Activated T-helper 17 cell treated with anti-CD3 and anti-CD28 coated beads, Interleukin-2, amount 50 U/mL, for 72 hours (primary cell): ENCODE measurements at regions not wholly inside any gene's neighbourhood (a gene's known extent, or its start where the extent isn't known, plus 50 kb on each side); places are given as distances from the start of the nearest gene placed in this dataset.

Experiments
- ATAC-seq: fragments of 150-1000 bp; cut with Tn5 transposase; replicated peaks from 2 replicates; pipeline ENCODE4 v1.10.0; 2021; ENCODE audit warnings: mild to moderate bottlenecking, moderate library complexity
- H3K27ac Mint-ChIP-seq: one replicate; pipeline ENCODE4 v1.8.0; 2022; ENCODE audit warnings: mixed read lengths
- H3K27me3 Mint-ChIP-seq: one replicate; pipeline ENCODE4 v1.8.0; 2022; ENCODE audit warnings: mixed read lengths
- H3K36me3 Mint-ChIP-seq: one replicate; pipeline ENCODE4 v1.8.0; 2022; ENCODE audit warnings: low read depth, mild to moderate bottlenecking, mixed read lengths
- H3K4me1 Mint-ChIP-seq: one replicate; pipeline ENCODE4 v1.8.0; 2022; ENCODE audit warnings: mixed read lengths
- H3K4me3 Mint-ChIP-seq: one replicate; pipeline ENCODE4 v1.8.0; 2022; ENCODE audit warnings: mild to moderate bottlenecking, mixed read lengths
- H3K9me3 Mint-ChIP-seq: one replicate; pipeline ENCODE4 v1.8.0; 2022; ENCODE audit warnings: mixed read lengths

DNA sequence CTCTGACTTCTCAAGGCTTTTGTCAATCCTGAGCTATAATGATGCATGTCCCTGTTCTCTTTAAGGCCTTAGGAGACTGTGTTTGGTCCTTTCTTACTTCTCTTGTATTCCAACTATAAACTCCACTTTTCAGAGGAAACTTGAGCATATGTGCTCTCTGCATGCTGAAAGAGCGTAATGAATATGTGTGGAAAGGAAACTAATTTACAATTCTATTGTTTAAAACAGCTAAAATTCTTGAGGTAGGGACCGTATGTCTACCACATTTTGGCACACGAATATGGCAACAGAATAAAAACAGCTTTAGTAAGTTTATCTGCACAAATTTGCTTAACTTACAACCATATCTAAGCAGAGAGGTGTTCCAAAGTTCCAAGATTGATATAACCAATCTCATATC lies 242.0 kb upstream of the DCBLD2 start:
- H3K36me3 Mint-ChIP-seq = no peaks in the 10 kb centered on the region
- H3K27me3 Mint-ChIP-seq = peaks cover 3% of the 10 kb centered on the region
- H3K4me3 Mint-ChIP-seq = no peak overlapping the region
- ATAC-seq = no peak
- H3K4me1 Mint-ChIP-seq = no peaks in the 10 kb centered on the region
- H3K27ac Mint-ChIP-seq = no peak overlapping the region
- H3K9me3 Mint-ChIP-seq = peaks cover 3% of the 10 kb centered on the region

DNA sequence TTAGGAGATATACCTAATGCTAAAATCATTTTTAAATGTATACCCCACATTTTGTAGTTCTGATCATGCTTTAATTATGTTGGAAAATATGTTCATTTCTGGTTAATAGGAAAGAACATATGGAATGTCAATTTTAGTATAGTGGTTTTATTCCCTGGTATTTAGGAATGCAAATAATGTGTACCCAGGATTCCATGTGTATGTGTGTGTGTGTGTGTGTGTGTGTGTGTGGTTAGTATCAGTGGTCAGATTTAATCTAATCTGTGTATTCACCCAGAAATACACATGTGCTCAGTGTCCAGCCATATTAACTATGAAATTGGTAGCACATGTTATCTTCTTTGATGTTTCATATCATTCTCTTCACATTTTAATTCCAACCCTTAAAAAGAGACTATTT lies 233.5 kb upstream of the DCBLD2 start:
- no peak for ATAC-seq
- H3K36me3 Mint-ChIP-seq = no peaks in the 10 kb centered on the region

DNA sequence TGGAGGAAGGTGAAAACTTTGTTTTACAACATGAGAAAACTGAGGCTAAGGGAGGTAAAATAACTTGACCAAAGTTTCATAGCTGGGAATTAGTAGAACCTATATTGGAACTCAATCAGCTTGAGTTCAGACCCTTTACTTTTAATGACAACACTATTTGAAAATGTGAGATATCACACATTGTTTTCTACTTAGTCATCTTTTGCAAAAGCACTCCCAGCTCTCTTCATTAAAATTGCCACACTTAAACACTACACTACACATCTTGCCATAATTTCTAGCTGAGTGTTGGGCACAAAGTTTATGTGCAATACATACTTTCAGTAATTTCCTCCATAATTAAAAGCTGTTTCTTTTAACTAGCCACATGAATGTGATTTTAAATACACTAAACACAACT lies 230.4 kb upstream of the DCBLD2 start:
- Mint-ChIP-seq H3K9me3 (no peaks in the 10 kb centered on the region), H3K27ac (no peak overlapping the region), H3K4me1 (no peaks in the 10 kb centered on the region), H3K4me3 (no peak overlapping the region), H3K27me3 (no peaks in the 10 kb centered on the region), H3K36me3 (no peaks in the 10 kb centered on the region)
- ATAC-seq = no peak

More for the DNA sequence above, 233.5 kb upstream of the DCBLD2 start:
- Mint-ChIP-seq H3K4me1 (no peaks in the 10 kb centered on the region), H3K27me3 (no peaks in the 10 kb centered on the region), H3K9me3 (no peaks in the 10 kb centered on the region), H3K4me3 (no peak overlapping the region), H3K27ac (no peak overlapping the region)

DNA sequence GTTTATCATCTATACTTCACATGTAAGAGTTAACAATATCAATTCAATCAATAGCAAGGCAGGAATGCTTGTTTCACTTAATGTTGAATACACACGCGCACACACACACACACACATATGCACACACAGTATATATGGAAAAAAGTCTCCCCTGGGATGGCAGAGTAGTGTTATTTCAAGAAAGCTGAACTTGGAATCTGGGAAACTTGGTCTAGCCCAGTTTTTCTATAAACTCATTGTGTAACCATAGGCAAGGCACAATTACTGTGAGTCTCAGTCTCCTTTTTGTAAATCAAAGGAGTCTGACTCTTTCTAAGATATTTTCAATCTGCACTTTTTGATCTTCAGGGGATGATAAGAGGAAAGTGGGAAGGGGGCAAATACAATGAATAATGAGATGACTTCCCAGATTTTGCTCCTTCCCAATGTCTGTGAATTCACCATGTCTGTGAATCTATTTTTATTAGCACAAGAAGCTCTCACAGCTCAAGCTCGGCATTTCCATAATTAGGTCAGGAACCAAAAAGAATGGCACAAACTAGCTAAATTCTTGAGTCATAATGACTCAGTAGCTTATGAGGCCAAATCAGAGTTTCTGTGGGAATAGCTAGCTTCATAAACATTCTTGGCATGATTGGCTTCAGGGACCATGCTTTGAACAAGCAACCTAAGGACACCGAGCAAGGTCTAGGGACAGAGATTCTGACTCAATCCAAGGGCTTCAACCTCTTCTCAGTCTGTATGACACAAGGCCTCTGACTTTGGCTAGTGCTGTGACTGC lies 227.4 kb upstream of the DCBLD2 start:
- no peaks in the 10 kb centered on the region for H3K9me3 Mint-ChIP-seq
- no peak for ATAC-seq
- no peaks in the 10 kb centered on the region for H3K4me1 Mint-ChIP-seq
- H3K27me3 Mint-ChIP-seq = no peaks in the 10 kb centered on the region
- H3K27ac Mint-ChIP-seq = no peak overlapping the region
- H3K36me3 Mint-ChIP-seq = no peaks in the 10 kb centered on the region
- H3K4me3 Mint-ChIP-seq = no peak overlapping the region

DNA sequence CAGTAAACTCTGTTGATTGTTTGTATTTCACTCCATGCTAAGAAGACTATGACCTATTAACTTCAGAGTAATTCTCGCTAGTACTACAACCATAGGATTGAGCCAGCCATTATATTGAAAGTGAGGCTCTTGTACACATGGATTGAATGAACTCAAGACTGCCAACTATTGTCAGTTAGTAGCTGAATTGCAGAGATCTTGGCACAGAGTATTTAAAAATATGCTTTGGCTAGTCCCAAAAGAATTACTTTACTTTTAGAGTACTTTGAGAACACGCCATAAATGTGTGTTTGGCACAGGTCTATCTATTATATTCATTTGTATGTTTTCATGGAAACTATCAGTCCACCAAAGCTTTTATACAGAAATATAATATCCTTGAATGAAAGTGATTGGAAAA lies 226.7 kb upstream of the DCBLD2 start:
- H3K9me3 Mint-ChIP-seq = no peaks in the 10 kb centered on the region
- H3K27ac Mint-ChIP-seq = no peak overlapping the region
- H3K4me3 Mint-ChIP-seq = no peak overlapping the region
- no peaks in the 10 kb centered on the region for H3K4me1 Mint-ChIP-seq
- ATAC-seq = no peak
- no peaks in the 10 kb centered on the region for H3K36me3 Mint-ChIP-seq
- no peaks in the 10 kb centered on the region for H3K27me3 Mint-ChIP-seq

DNA sequence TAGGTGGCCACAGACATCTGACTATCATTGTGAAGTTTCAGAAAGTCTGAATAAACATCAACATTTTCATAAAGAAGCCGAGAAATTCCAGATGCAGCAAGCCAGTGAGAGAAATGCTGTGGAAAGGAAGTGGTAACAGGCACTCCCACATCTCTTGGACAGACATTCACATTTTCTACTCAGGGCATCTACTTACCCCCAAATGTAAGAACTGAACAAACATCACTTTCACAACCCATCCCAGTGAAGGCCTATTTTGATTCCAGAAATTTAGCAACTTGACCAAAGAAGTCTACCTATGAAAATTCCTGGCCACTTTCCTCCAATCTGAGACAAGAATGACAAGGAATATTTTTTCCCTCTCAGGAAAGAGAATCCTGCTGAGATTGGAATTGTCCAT lies 224.8 kb upstream of the DCBLD2 start:
- ATAC-seq = no peak

DNA sequence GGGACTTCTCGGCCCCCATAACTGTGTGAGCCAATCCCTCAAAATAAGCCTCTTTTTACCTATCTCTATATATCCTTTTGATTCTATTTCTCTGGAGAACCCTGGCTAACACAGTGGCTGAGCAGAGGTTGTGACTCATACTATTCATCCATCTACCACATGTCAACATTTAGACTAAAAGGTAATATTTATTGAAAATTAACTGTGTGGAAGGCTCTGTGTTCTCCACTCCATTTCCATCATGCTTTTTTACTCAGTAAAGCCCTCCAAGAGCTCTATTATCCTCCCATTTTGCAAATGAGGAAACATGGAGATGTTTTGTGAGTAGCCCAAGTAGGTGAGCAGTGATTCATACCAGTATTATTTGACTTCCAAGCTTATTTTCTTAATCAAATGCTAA lies 217.9 kb upstream of the DCBLD2 start:
- Mint-ChIP-seq H3K27ac (no peak overlapping the region), H3K36me3 (no peaks in the 10 kb centered on the region), H3K4me1 (no peaks in the 10 kb centered on the region), H3K27me3 (no peaks in the 10 kb centered on the region), H3K9me3 (peaks cover 4% of the 10 kb centered on the region), H3K4me3 (no peak overlapping the region)
- no peak for ATAC-seq

More for the DNA sequence above, 224.8 kb upstream of the DCBLD2 start:
- Mint-ChIP-seq H3K9me3 (no peaks in the 10 kb centered on the region), H3K4me1 (no peaks in the 10 kb centered on the region), H3K27me3 (no peaks in the 10 kb centered on the region), H3K36me3 (no peaks in the 10 kb centered on the region), H3K27ac (no peak overlapping the region), H3K4me3 (no peak overlapping the region)

DNA sequence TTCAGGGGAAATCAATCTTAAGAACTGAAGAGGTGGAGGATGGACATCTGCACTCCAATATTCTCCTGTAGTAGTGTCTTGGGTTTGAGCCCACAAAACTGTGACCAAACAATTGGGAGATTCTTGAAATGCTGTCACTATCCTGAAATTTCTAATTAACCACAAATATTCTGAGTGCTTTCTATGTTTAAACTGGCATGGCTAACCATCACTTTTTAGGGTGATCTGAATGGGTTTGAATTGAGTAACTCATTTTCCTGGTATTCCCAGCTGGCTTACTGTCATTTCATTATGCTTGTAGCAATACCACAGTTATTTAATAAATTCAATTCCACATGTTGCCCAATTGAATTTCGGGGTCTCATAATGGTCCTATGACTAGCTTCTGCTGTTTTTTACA lies 216.9 kb upstream of the DCBLD2 start:
- Mint-ChIP-seq H3K4me1 (no peaks in the 10 kb centered on the region), H3K4me3 (no peak overlapping the region), H3K9me3 (peaks cover 4% of the 10 kb centered on the region), H3K27ac (no peak overlapping the region), H3K27me3 (no peaks in the 10 kb centered on the region), H3K36me3 (no peaks in the 10 kb centered on the region)
- no peak for ATAC-seq

DNA sequence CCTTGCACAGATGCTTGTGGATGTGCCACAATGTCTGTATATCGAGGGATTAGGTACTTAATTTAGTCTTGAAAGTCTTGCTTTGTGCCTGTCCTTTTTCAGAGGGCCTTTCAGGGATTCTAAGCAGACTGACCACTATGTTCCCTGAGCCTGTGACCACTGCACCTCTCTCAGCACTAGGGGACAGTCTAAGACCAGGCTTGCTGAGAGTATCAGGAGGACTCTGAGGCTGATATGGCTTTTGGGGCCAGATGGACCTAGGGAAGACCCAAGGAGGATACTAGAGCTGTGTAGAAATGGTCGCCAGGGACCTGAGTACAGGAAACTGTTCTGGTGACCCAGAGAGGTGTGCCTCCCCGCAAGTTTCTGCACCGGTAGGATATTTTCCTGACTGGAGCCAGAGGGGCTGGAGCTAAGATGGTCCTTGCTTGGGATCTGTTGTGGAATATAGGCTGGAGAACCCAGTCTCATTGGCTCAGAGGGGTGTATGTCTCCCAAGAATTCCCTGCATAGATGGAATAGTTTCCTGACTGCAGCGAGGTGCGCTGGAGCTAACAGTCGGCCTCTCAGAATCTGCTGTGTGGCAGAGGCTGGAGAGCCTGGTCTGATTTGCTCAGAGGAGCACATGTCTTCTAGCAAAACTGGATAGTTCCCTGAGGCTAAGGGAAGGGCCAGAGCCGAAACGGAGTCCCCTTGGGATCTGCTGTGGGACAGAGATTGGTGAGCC lies 213.2 kb upstream of the DCBLD2 start:
- Mint-ChIP-seq H3K36me3 (no peaks in the 10 kb centered on the region), H3K4me1 (no peaks in the 10 kb centered on the region), H3K9me3 (peaks cover 4% of the 10 kb centered on the region), H3K27ac (no peak overlapping the region), H3K4me3 (no peak overlapping the region), H3K27me3 (no peaks in the 10 kb centered on the region)
- ATAC-seq = no peak

DNA sequence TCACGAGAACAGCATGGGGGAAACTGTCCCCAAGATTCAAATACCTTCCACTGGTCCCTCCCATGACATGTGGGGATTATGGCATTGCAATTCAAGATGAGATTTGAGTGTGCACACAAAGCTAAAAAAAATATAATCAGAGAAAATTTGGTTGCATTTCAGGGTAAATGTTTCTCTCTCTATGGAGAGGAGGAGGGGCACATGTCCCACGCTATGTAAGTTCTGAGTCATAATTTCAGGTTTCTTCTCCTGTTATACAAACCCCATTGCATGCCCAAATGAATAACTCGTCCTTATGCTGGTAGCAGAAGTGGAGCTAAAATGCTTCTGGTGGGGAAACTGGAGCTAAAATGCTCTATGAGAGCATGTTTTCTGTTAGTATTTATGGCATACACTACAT lies 209.7 kb upstream of the DCBLD2 start:
- Mint-ChIP-seq H3K27me3 (no peaks in the 10 kb centered on the region), H3K9me3 (no peaks in the 10 kb centered on the region), H3K36me3 (no peaks in the 10 kb centered on the region), H3K4me1 (no peaks in the 10 kb centered on the region), H3K4me3 (no peak overlapping the region), H3K27ac (no peak overlapping the region)
- ATAC-seq = no peak

DNA sequence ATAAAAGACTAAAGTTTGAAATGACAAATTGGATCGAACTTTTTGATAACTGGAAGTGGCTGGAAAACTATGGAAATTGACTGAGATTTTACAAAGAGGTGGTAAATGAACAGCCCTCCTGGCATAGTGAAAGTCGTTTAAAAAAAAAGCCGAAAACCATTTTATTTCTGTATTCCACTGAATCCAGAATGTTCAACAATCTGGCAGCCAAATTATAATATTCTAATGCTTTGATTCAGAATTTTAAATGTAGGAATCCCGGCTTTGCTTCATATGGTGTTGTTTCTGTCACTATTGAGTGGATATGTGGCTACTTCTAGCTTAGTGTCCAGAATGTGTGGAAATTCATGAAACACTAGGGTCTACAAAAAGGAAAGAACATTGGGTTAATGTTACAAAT lies 208.9 kb upstream of the DCBLD2 start:
- no peak for ATAC-seq
- no peaks in the 10 kb centered on the region for H3K9me3 Mint-ChIP-seq
- peaks cover 3% of the 10 kb centered on the region for H3K27me3 Mint-ChIP-seq
- no peak overlapping the region for H3K27ac Mint-ChIP-seq
- no peaks in the 10 kb centered on the region for H3K4me1 Mint-ChIP-seq
- no peaks in the 10 kb centered on the region for H3K36me3 Mint-ChIP-seq
- no peak overlapping the region for H3K4me3 Mint-ChIP-seq

DNA sequence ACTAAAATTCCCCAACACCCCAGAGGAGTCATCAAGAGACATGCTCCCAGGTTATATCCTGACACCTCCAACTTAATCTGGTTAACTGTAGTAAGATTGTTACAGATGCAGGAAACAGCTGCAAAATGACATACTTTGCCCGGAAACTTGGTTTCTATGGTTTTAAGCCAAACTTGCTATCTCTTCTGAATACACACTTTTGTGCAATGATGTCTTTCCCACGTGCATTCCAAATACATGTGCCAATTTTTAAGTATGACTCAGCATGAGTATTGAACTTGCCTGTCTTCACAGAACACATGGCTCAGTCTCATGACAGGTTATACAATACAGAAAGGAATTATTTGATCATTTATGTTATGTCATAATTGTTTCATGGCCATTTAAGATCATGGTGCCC lies 207.0 kb upstream of the DCBLD2 start:
- Mint-ChIP-seq H3K27ac (no peak overlapping the region), H3K36me3 (no peaks in the 10 kb centered on the region), H3K4me3 (no peak overlapping the region), H3K27me3 (peaks cover 3% of the 10 kb centered on the region), H3K9me3 (no peaks in the 10 kb centered on the region), H3K4me1 (no peaks in the 10 kb centered on the region)
- no peak for ATAC-seq

DNA sequence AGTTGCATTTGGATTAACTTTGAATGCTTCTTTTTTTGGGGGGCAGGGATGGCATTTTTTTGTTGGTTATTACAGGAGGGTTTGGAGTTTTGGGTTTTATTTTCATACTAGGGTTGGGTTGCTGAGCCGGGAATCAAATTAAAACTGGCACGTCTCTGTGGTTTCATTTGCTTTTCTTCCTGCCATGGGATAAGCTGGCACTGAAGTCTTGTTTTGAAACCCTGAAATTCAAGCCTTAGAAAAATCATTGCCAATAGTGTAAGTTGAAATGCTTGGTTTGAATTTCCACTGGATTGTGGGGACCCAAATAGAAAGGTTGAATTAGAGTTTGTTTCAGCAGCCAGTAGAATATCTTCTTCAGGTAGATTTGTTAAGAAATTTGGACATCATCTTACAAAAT lies 193.1 kb upstream of the DCBLD2 start:
- Mint-ChIP-seq H3K4me3 (no peak overlapping the region), H3K27ac (no peak overlapping the region), H3K4me1 (no peaks in the 10 kb centered on the region), H3K9me3 (peaks cover 3% of the 10 kb centered on the region), H3K27me3 (peaks cover 3% of the 10 kb centered on the region), H3K36me3 (no peaks in the 10 kb centered on the region)
- ATAC-seq = no peak

DNA sequence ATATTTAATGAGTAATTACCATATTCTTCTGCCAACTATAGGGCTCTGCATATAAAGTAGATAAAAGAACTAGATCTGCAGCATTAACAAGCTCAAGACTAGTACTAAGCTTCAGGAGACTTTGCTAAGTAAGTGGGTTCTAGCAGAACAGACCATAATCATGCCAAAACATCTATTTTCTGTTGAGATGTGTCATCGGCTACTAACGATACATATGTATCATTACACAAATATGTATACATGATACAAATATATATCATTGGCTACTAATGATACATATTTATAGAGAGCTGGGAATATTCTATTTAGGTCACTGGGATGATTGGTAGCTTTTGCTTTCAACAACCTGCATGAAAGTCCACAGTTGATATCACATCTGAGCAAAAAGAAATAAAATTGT lies 185.8 kb upstream of the DCBLD2 start:
- no peaks in the 10 kb centered on the region for H3K9me3 Mint-ChIP-seq
- no peak overlapping the region for H3K27ac Mint-ChIP-seq
- ATAC-seq = no peak
- H3K4me3 Mint-ChIP-seq = no peak overlapping the region
- H3K27me3 Mint-ChIP-seq = peaks cover 9% of the 10 kb centered on the region
- no peaks in the 10 kb centered on the region for H3K4me1 Mint-ChIP-seq
- H3K36me3 Mint-ChIP-seq = no peaks in the 10 kb centered on the region

DNA sequence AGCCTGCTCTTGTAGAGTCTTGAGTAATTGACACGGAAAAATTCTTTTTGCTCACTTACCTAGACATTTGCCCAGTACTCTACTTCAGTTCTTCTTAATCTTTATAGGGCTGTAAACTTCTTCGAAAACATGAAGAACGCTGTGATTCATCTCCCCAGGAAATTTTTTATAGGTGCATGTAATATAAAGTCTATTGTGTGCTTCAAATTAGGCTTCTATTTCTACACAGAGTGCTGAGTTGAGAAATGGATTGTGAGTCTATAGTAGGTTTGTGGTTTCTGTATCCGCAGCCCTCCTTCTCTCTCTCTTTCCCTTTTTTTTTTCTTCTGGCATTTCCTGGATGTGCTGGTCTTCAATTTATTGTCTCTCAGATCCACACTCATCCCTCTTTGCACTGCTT lies 183.3 kb upstream of the DCBLD2 start:
- no peak overlapping the region for H3K27ac Mint-ChIP-seq
- no peaks in the 10 kb centered on the region for H3K36me3 Mint-ChIP-seq
- no peaks in the 10 kb centered on the region for H3K4me1 Mint-ChIP-seq
- peaks cover 3% of the 10 kb centered on the region for H3K9me3 Mint-ChIP-seq
- H3K4me3 Mint-ChIP-seq = no peak overlapping the region
- no peak for ATAC-seq
- H3K27me3 Mint-ChIP-seq = peaks cover 10% of the 10 kb centered on the region
